Breast epithelium (tissue), 3 donors: ENCODE measurements at regions not wholly inside any gene's neighbourhood (a gene's known extent, or its start where the extent isn't known, plus 50 kb on each side); places are given as distances from the start of the nearest gene placed in this dataset.

Experiments
- CTCF ChIP-seq, 3 donors: fragments of 450-650 bp; IDR thresholded peaks; one replicate each; pipeline ENCODE4 v1.5.1; 2016 to 2017; ENCODE audit warnings: antibody characterized with exemption in 3 of 3, mild to moderate bottlenecking in 3 of 3, moderate library complexity in 3 of 3
- POLR2A ChIP-seq: fragments of 450-650 bp; IDR thresholded peaks from one replicate; pipeline ENCODE4 v1.6.1; 2016; ENCODE audit warnings: antibody characterized with exemption, mild to moderate bottlenecking, moderate library complexity

GRCh38 chr18:27400001-27400400, 214.9 kb upstream of the CHST9 start:
- TF ChIP-seq CTCF (IDR thresholded peaks at IDR 0.05) (no peak), POLR2A (no peak)
